Mucosa of descending colon (tissue), 3 donors: ENCODE measurements at regions not wholly inside any gene's neighbourhood (a gene's known extent, or its start where the extent isn't known, plus 50 kb on each side); places are given as distances from the start of the nearest gene placed in this dataset.

Source experiments
- ATAC-seq: fragments of 200-7000 bp; cut with Tn5 transposase; one replicate; pipeline ENCODE4 v1.9.1; 2020; ENCODE audit warnings: mild to moderate bottlenecking, moderate library complexity
- DNase-seq, 3 donors: peaks; one replicate each; pipeline ENCODE4 v3.0.0-alpha.2; 2020
- H3K36me3 ChIP-seq: fragments of 200-600 bp; one replicate; pipeline ENCODE4 v1.8.0; 2021; ENCODE audit warnings: low read depth, mild to moderate bottlenecking
- H3K4me1 ChIP-seq: fragments of 200-600 bp; one replicate; pipeline ENCODE4 v1.8.0; 2021; ENCODE audit warnings: low read depth, mild to moderate bottlenecking
- H3K4me3 ChIP-seq: fragments of 200-600 bp; one replicate; pipeline ENCODE4 v1.8.0; 2021; ENCODE audit warnings: mild to moderate bottlenecking
- H3K9me3 ChIP-seq: fragments of 200-600 bp; one replicate; pipeline ENCODE4 v1.8.0; 2021; ENCODE audit warnings: mild to moderate bottlenecking
- CTCF ChIP-seq: fragments of 200-600 bp; IDR thresholded peaks from one replicate; pipeline ENCODE4 v1.8.0; 2022; ENCODE audit warnings: antibody characterized with exemption, mild to moderate bottlenecking
- intact Hi-C, 2 donors: fragments of 100-400 bp; cut with DNase I in 1 of 2; cut with micrococcal nuclease in 1 of 2; formaldehyde crosslinking; loops; one replicate each; pipeline versions ENCODE4 v1.11.0 to v1.11.1; 2022; cut with DNase I, micrococcal nuclease
- donor health status: DM: no; HTN: no; CAD: no; lungs with moderate emphysema.
- donor health status: DM: no; HTN: no; CAD: no.
- donor health status: DM: no; HTN: yes; CAD: no.

GRCh38 chr14:32263939-32264567 is 61.0 kb upstream of the RNU6-8 start:
- no peak for ATAC-seq
- no peak for TF ChIP-seq CTCF
- H3K4me3 ChIP-seq, result no peak overlapping the region
- DNase-seq, result no peak
- H3K9me3 ChIP-seq, result peaks cover 22% of the 10 kb centered on the region
- no peaks in the 10 kb centered on the region for H3K4me1 ChIP-seq
- intact Hi-C loops, result no loop called here
- no peaks in the 10 kb centered on the region for H3K36me3 ChIP-seq

GRCh38 chr14:32265584-32265983 is 62.5 kb upstream of the RNU6-8 start:
- DNase-seq (no peak), ATAC-seq (no peak)
- no peak for TF ChIP-seq CTCF
- Histone ChIP-seq H3K4me3 (no peak overlapping the region), H3K4me1 (no peaks in the 10 kb centered on the region), H3K9me3 (peaks cover 22% of the 10 kb centered on the region), H3K36me3 (no peaks in the 10 kb centered on the region)
- intact Hi-C loops, result no loop called here

GRCh38 chr14:32277998-32278397 is 51.1 kb upstream of the AKAP6 start:
- H3K36me3 ChIP-seq, result no peaks in the 10 kb centered on the region
- H3K9me3 ChIP-seq, result peaks cover 4% of the 10 kb centered on the region
- H3K4me3 ChIP-seq, result no peak overlapping the region
- no peak for DNase-seq
- H3K4me1 ChIP-seq, result no peaks in the 10 kb centered on the region
- ATAC-seq, result no peak
- no peak for TF ChIP-seq CTCF
- intact Hi-C loops, result no loop called here
